Muscle layer of duodenum (tissue), 2 donors: ENCODE measurements at regions not wholly inside any gene's neighbourhood (a gene's known extent, or its start where the extent isn't known, plus 50 kb on each side); places are given as distances from the start of the nearest gene placed in this dataset.

ENCODE experiments used
- H3K27ac ChIP-seq: one replicate; pipeline ENCODE4 v1.7.0; 2013; ENCODE audit warnings: mild to moderate bottlenecking, low read length
- H3K27me3 ChIP-seq: one replicate; pipeline ENCODE4 v1.7.0; 2013; ENCODE audit warnings: low read depth, mild to moderate bottlenecking, control low read depth, low read length
- H3K36me3 ChIP-seq, 2 donors: one replicate each; pipeline ENCODE4 v1.7.0; 2013; ENCODE audit warnings: low read length in 2 of 2, control low read depth in 1 of 2, mild to moderate bottlenecking in 1 of 2; ENCODE audit not compliant: insufficient read depth in 2 of 2, control insufficient read depth in 1 of 2
- H3K4me1 ChIP-seq, 2 donors: one replicate each; pipeline ENCODE4 v1.7.0; 2013; ENCODE audit warnings: low read length in 2 of 2, mild to moderate bottlenecking in 2 of 2, control low read depth in 1 of 2, moderate library complexity in 1 of 2; ENCODE audit not compliant: insufficient read depth in 2 of 2, control insufficient read depth in 1 of 2
- H3K4me3 ChIP-seq, 2 donors: one replicate each; pipeline ENCODE4 v1.7.0; 2013; ENCODE audit warnings: low read length in 2 of 2, low read depth in 1 of 2, mild to moderate bottlenecking in 1 of 2
- H3K9me3 ChIP-seq, 2 donors: one replicate each; pipeline ENCODE4 v1.7.0; 2013; ENCODE audit warnings: low read length in 2 of 2, control low read depth in 1 of 2, mild to moderate bottlenecking in 1 of 2; ENCODE audit not compliant: control insufficient read depth in 1 of 2
- donor health status: healthy.

DNA sequence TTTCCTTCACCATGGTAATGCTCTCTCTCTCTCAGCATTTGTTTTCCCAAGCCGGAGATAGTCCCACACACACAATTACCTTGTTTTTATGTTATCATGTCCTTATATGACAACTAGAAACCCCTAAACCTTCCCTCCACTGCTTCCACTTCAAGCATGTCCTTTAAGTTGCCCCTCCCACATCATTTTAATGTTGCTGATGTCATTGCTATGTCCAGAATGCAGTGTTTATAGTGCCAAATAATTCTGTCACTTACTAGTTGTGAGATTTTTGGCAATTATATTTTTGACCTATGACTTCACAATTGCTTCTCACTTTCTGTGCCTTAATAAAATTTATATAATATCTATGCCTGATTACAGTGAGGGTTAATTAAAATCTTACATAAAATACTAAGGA lies 645.9 kb downstream of the XPNPEP1 start:
- no peak overlapping the region for H3K4me3 ChIP-seq
- H3K36me3 ChIP-seq = no peaks in the 10 kb centered on the region
- H3K27me3 ChIP-seq = no peaks in the 10 kb centered on the region
- no peak overlapping the region for H3K27ac ChIP-seq
- peaks cover 0 to 13% of the 10 kb centered on the region in 2 donors for H3K4me1 ChIP-seq
- H3K9me3 ChIP-seq = no peaks in the 10 kb centered on the region

- Histone ChIP-seq H3K27me3 (no peaks in the 10 kb centered on the region), H3K36me3 (no peaks in the 10 kb centered on the region), H3K4me3 (no peak overlapping the region), H3K9me3 (no peaks in the 10 kb centered on the region), H3K27ac (no peak overlapping the region), H3K4me1 (peaks cover 0 to 8% of the 10 kb centered on the region in 2 donors)
These were observed 647.4 kb downstream of the XPNPEP1 start for GRCh38 chr10:109275960-109276359.

- Histone ChIP-seq H3K27me3 (no peaks in the 10 kb centered on the region), H3K27ac (no peak overlapping the region), H3K4me3 (no peak overlapping the region), H3K9me3 (no peaks in the 10 kb centered on the region), H3K4me1 (peaks cover 0 to 8% of the 10 kb centered on the region in 2 donors), H3K36me3 (no peaks in the 10 kb centered on the region)
These were observed 648.6 kb downstream of the XPNPEP1 start for GRCh38 chr10:109274681-109275080.

- Histone ChIP-seq H3K36me3 (no peaks in the 10 kb centered on the region), H3K9me3 (no peaks in the 10 kb centered on the region), H3K4me1 (no peaks in the 10 kb centered on the region), H3K27me3 (no peaks in the 10 kb centered on the region), H3K27ac (no peak overlapping the region), H3K4me3 (no peak overlapping the region)
These were observed 653.1 kb downstream of the XPNPEP1 start for GRCh38 chr10:109270173-109270572.

- Histone ChIP-seq H3K4me3 (no peak overlapping the region), H3K4me1 (no peaks in the 10 kb centered on the region), H3K27me3 (no peaks in the 10 kb centered on the region), H3K36me3 (no peaks in the 10 kb centered on the region), H3K27ac (no peak overlapping the region), H3K9me3 (peaks cover 0 to 6% of the 10 kb centered on the region in 2 donors)
These were observed 659.3 kb downstream of the XPNPEP1 start for GRCh38 chr10:109264004-109264403.

- Histone ChIP-seq H3K4me1 (no peaks in the 10 kb centered on the region), H3K27ac (no peak overlapping the region), H3K36me3 (no peaks in the 10 kb centered on the region), H3K27me3 (no peaks in the 10 kb centered on the region), H3K9me3 (peaks cover 0 to 6% of the 10 kb centered on the region in 2 donors), H3K4me3 (no peak overlapping the region)
These were observed 662.1 kb downstream of the XPNPEP1 start for GRCh38 chr10:109261231-109261630.

GRCh38 chr10:109259293-109259692 lies 664.0 kb downstream of the XPNPEP1 start:
- Histone ChIP-seq H3K9me3 (peaks cover 0 to 6% of the 10 kb centered on the region in 2 donors), H3K27ac (no peak overlapping the region), H3K27me3 (no peaks in the 10 kb centered on the region)

GRCh38 chr10:109253306-109253705 lies 670.0 kb downstream of the XPNPEP1 start:
- Histone ChIP-seq H3K4me1 (no peaks in the 10 kb centered on the region), H3K27ac (no peak overlapping the region), H3K36me3 (no peaks in the 10 kb centered on the region), H3K9me3 (no peaks in the 10 kb centered on the region), H3K4me3 (no peak overlapping the region), H3K27me3 (no peaks in the 10 kb centered on the region)

More at GRCh38 chr10:109259293-109259692, 664.0 kb downstream of the XPNPEP1 start:
- H3K4me1 ChIP-seq = no peaks in the 10 kb centered on the region
- H3K36me3 ChIP-seq = no peaks in the 10 kb centered on the region
- no peak overlapping the region for H3K4me3 ChIP-seq

GRCh38 chr10:109250152-109250551 lies 673.2 kb downstream of the XPNPEP1 start:
- Histone ChIP-seq H3K27ac (no peak overlapping the region), H3K27me3 (no peaks in the 10 kb centered on the region), H3K4me3 (no peak overlapping the region), H3K4me1 (no peaks in the 10 kb centered on the region), H3K36me3 (no peaks in the 10 kb centered on the region), H3K9me3 (no peaks in the 10 kb centered on the region)

- Histone ChIP-seq H3K9me3 (no peaks in the 10 kb centered on the region), H3K27me3 (no peaks in the 10 kb centered on the region), H3K4me3 (no peak overlapping the region), H3K27ac (no peak overlapping the region), H3K4me1 (no peaks in the 10 kb centered on the region), H3K36me3 (no peaks in the 10 kb centered on the region)
These were observed 675.5 kb downstream of the XPNPEP1 start for GRCh38 chr10:109247814-109248213.

- Histone ChIP-seq H3K27me3 (no peaks in the 10 kb centered on the region), H3K36me3 (no peaks in the 10 kb centered on the region), H3K27ac (no peak overlapping the region), H3K4me1 (no peaks in the 10 kb centered on the region), H3K4me3 (no peak overlapping the region), H3K9me3 (no peaks in the 10 kb centered on the region)
These were observed 677.5 kb downstream of the XPNPEP1 start for GRCh38 chr10:109245821-109246220.

GRCh38 chr10:109239371-109239770 lies 683.9 kb downstream of the XPNPEP1 start:
- H3K27ac ChIP-seq = no peak overlapping the region
- no peaks in the 10 kb centered on the region for H3K9me3 ChIP-seq
- H3K4me1 ChIP-seq = peaks cover 0 to 5% of the 10 kb centered on the region in 2 donors
- no peak overlapping the region for H3K4me3 ChIP-seq
- H3K36me3 ChIP-seq = no peaks in the 10 kb centered on the region
- H3K27me3 ChIP-seq = no peaks in the 10 kb centered on the region
